HG03342 (cell line): ENCODE measurements at regions not wholly inside any gene's neighbourhood (a gene's known extent, or its start where the extent isn't known, plus 50 kb on each side); places are given as distances from the start of the nearest gene placed in this dataset.

Experiments used
- ATAC-seq: cut with Tn5 transposase; IDR thresholded peaks from one replicate; pipeline ENCODE4 v1.9.1; 2021; ENCODE audit warnings: mild to moderate bottlenecking, moderate library complexity; ENCODE audit not compliant: unreplicated experiment

- ATAC-seq: no peak
Measured at GRCh38 chr2:166568409-166568808, 74.4 kb upstream of the SCN7A start.

DNA sequence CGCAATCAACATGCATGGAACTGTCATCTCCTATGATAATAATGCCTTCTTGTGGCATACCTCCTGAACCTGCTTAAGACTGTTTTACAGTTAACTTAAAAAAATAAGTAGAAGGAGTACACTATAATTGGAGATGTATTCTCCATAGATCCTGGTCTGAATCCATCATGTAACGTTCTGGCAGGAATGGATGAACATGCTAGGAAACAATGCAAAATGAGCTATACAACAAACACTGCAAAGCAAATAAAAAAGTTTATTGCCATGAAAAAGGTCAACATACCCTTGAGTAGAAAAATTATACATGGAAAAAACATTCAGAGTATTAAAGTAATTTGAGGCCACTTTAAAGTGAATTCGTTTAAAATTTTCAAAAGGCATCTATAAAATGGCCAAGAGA lies 71.5 kb upstream of the SCN7A start:
- ATAC-seq: no peak

GRCh38 chr2:166563894-166564293 lies 69.8 kb upstream of the SCN7A start:
- ATAC-seq: no peak

- no peak for ATAC-seq
Measured at GRCh38 chr2:166560022-166560421, 66.0 kb upstream of the SCN7A start.

- no peak for ATAC-seq
Measured at GRCh38 chr2:166550923-166551322, 56.9 kb upstream of the SCN7A start.

- no peak for ATAC-seq
Measured at GRCh38 chr2:166545473-166545872, 51.4 kb upstream of the SCN7A start.
